Panc1 (cell line): ENCODE measurements at regions not wholly inside any gene's neighbourhood (a gene's known extent, or its start where the extent isn't known, plus 50 kb on each side); places are given as distances from the start of the nearest gene placed in this dataset.
"Not testable (repeated sequence)": the region's sequence is repeated elsewhere in the genome, so short reads cannot be mapped to it uniquely, and the experiment has no call there.

ENCODE experiments used
- CTCF ChIP-seq: fragments of 450-650 bp; IDR thresholded peaks from 2 replicates; pipeline ENCODE4 v1.5.1; 2017; ENCODE audit warnings: mild to moderate bottlenecking
- POLR2AphosphoS5 ChIP-seq: IDR thresholded peaks from 2 replicates; pipeline ENCODE4 v1.6.1; 2012; ENCODE audit warnings: mild to moderate bottlenecking, low read depth, low read length, moderate library complexity
- REST ChIP-seq, 2 experiments: IDR thresholded peaks; 2 replicates each; pipeline ENCODE4 v1.6.1; 2011 to 2012; ENCODE audit warnings: low read depth in 2 of 2, control low read depth in 1 of 2, low read length in 1 of 2, mild to moderate bottlenecking in 1 of 2, moderate library complexity in 1 of 2; ENCODE audit not compliant: insufficient read depth in 1 of 2

GRCh38 chr16:16451721-16452410, 72.9 kb downstream of the NPIPA7 start:
- TF ChIP-seq CTCF; POLR2AphosphoS5; REST (IDR thresholded peaks at IDR 0.05; ENCODE audit: insufficient read depth in 1 of 2, low read depth in 2 of 2, low read length in 1 of 2): not testable (repeated sequence)
